Panc1 (cell line): ENCODE measurements at regions not wholly inside any gene's neighbourhood (a gene's known extent, or its start where the extent isn't known, plus 50 kb on each side); places are given as distances from the start of the nearest gene placed in this dataset.

ENCODE experiments used
- ATAC-seq: fragments of 200-7000 bp; cut with Tn5 transposase; 2 replicates; pipeline ENCODE4 v1.9.1; 2020; ENCODE audit warnings: mild to moderate bottlenecking, moderate library complexity
- BruUV-seq: library from RNA; stranded (reverse); fragments of 400-500 nt; replicated peaks from 2 replicates; lab custom pipeline; 2021; lab: Mats Ljungman, UMichigan
- CTCF ChIA-PET: fragments of 300-600 bp; sonication (Branson Sonifier 250); formaldehyde crosslinking; loops from one replicate; lab custom pipeline; 2022; ENCODE audit warnings: antibody characterized with exemption; lab: Charles Lee
- POLR2A ChIA-PET: fragments of 300-600 bp; sonication (Branson Sonifier 250); formaldehyde crosslinking; loops from one replicate; lab custom pipeline; 2022; ENCODE audit warnings: antibody characterized with exemption; lab: Charles Lee
- DNase-seq: peaks from one replicate; pipeline ENCODE4 v3.0.0-alpha.2; 2010; ENCODE audit warnings: low read depth, low spot score
- H3K27ac ChIP-seq: 2 replicates; pipeline ENCODE4 v1.5.1; 2011; ENCODE audit warnings: mild to moderate bottlenecking, low read length, inconsistent platforms
- H3K27me3 ChIP-seq: fragments of 200-500 bp; sonication (Bioruptor generic); 2 replicates; pipeline ENCODE4 v1.6.0; 2014; ENCODE audit warnings: low read length, inconsistent platforms; ENCODE audit not compliant: control insufficient read depth, insufficient read depth
- H3K36me3 ChIP-seq: fragments of 200-500 bp; sonication (Bioruptor generic); 2 replicates; pipeline ENCODE4 v1.5.1; 2014; ENCODE audit warnings: inconsistent platforms, mild to moderate bottlenecking, low read length, moderate library complexity; ENCODE audit not compliant: control insufficient read depth, insufficient read depth
- H3K4me1 ChIP-seq: 2 replicates; pipeline ENCODE4 v1.5.1; 2011; ENCODE audit warnings: inconsistent platforms, mild to moderate bottlenecking, low read length, moderate library complexity; ENCODE audit not compliant: control insufficient read depth, insufficient read depth
- H3K4me3 ChIP-seq, 2 experiments: 2 replicates each; pipeline ENCODE4 v1.5.1; 2011 to 2012; ENCODE audit warnings: low read depth in 2 of 2, low read length in 2 of 2, mild to moderate bottlenecking in 2 of 2, inconsistent platforms in 1 of 2, moderate library complexity in 1 of 2
- H3K9me3 ChIP-seq: fragments of 200-500 bp; sonication (Bioruptor generic); 2 replicates; pipeline ENCODE4 v1.5.1; 2014; ENCODE audit warnings: low read depth, mild to moderate bottlenecking, inconsistent platforms, low read length, moderate library complexity; ENCODE audit not compliant: control insufficient read depth, insufficient read depth
- POLR2AphosphoS5 ChIP-seq: IDR thresholded peaks from 2 replicates; pipeline ENCODE4 v1.6.1; 2012; ENCODE audit warnings: mild to moderate bottlenecking, low read depth, low read length, moderate library complexity
- SIN3A ChIP-seq: IDR thresholded peaks from 2 replicates; pipeline ENCODE4 v1.6.1; 2012; ENCODE audit warnings: low read depth, mild to moderate bottlenecking, low read length, moderate library complexity, borderline replicate concordance; ENCODE audit not compliant: insufficient read depth
- TCF7L2 ChIP-seq: IDR thresholded peaks from 2 replicates; pipeline ENCODE4 v1.6.1; 2011; ENCODE audit warnings: mild to moderate bottlenecking, low read depth, low read length, inconsistent platforms
- in situ Hi-C: cut with HindIII; loops from 2 replicates; pipeline ENCODE4 v1.10.0; 2016; ENCODE audit warnings: low sequenced_read_pairs, low pct_unique_long_range_greater_than_20kb
- intact Hi-C: fragments of 100-400 bp; cut with micrococcal nuclease; formaldehyde crosslinking; loops from one replicate; pipeline ENCODE4 v1.10.0; 2022; ENCODE audit not compliant: unreplicated experiment
- TF ChIP-seq, protein P1 (sequence below), 2 experiments: IDR thresholded peaks; 2 replicates each; pipeline ENCODE4 v1.6.1; 2011 to 2012; ENCODE audit warnings: low read depth in 2 of 2, control low read depth in 1 of 2, low read length in 1 of 2, mild to moderate bottlenecking in 1 of 2, moderate library complexity in 1 of 2; ENCODE audit not compliant: insufficient read depth in 1 of 2
- TF ChIP-seq, protein P2 (sequence below): fragments of 450-650 bp; IDR thresholded peaks from 2 replicates; pipeline ENCODE4 v1.5.1; 2017; ENCODE audit warnings: mild to moderate bottlenecking

GRCh38 chr6:141347906-141348492 lies 784.7 kb upstream of the GJE1 start:
- POLR2A ChIA-PET = no interaction called here
- no peak for ATAC-seq

DNA sequence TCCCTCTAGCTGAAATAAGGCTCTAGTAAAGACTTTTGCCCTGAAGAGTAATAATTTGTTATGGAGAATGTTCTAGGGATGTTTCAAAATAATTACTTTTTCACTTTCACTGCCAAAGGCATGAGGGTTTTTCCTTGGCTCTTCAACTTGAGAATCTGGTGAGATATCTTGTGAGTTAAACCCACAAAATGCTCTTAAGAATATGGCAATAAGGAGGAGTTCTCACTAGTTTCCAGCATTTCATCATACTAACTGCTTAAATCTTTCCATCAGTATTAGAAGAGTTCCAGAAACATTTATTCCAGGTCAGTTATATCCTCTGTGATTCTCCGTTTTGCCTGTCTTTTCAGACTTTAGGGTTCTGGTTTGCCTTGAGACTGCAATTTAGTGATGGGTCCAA lies 785.6 kb upstream of the GJE1 start:
- ChIA-PET POLR2A (no interaction called here), CTCF (no interaction called here)
- BruUV-seq = no TSS peak
- Histone ChIP-seq H3K27ac (no peak overlapping the region), H3K9me3 (no peaks in the 10 kb centered on the region), H3K4me1 (no peaks in the 10 kb centered on the region), H3K4me3 (no peak overlapping the region), H3K27me3 (no peaks in the 10 kb centered on the region), H3K36me3 (no peaks in the 10 kb centered on the region)
- no peak for DNase-seq
- intact Hi-C loops (no loop called here), in situ Hi-C loops (no loop called here)
- TF ChIP-seq POLR2AphosphoS5 (no peak), TCF7L2 (no peak), SIN3A (no peak)
- TF ChIP-seq, protein P1, sequence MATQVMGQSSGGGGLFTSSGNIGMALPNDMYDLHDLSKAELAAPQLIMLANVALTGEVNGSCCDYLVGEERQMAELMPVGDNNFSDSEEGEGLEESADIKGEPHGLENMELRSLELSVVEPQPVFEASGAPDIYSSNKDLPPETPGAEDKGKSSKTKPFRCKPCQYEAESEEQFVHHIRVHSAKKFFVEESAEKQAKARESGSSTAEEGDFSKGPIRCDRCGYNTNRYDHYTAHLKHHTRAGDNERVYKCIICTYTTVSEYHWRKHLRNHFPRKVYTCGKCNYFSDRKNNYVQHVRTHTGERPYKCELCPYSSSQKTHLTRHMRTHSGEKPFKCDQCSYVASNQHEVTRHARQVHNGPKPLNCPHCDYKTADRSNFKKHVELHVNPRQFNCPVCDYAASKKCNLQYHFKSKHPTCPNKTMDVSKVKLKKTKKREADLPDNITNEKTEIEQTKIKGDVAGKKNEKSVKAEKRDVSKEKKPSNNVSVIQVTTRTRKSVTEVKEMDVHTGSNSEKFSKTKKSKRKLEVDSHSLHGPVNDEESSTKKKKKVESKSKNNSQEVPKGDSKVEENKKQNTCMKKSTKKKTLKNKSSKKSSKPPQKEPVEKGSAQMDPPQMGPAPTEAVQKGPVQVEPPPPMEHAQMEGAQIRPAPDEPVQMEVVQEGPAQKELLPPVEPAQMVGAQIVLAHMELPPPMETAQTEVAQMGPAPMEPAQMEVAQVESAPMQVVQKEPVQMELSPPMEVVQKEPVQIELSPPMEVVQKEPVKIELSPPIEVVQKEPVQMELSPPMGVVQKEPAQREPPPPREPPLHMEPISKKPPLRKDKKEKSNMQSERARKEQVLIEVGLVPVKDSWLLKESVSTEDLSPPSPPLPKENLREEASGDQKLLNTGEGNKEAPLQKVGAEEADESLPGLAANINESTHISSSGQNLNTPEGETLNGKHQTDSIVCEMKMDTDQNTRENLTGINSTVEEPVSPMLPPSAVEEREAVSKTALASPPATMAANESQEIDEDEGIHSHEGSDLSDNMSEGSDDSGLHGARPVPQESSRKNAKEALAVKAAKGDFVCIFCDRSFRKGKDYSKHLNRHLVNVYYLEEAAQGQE (IDR thresholded peaks at IDR 0.05; ENCODE audit: insufficient read depth in 1 of 2, low read depth in 2 of 2, low read length in 1 of 2) = no peak
- TF ChIP-seq, protein P2, sequence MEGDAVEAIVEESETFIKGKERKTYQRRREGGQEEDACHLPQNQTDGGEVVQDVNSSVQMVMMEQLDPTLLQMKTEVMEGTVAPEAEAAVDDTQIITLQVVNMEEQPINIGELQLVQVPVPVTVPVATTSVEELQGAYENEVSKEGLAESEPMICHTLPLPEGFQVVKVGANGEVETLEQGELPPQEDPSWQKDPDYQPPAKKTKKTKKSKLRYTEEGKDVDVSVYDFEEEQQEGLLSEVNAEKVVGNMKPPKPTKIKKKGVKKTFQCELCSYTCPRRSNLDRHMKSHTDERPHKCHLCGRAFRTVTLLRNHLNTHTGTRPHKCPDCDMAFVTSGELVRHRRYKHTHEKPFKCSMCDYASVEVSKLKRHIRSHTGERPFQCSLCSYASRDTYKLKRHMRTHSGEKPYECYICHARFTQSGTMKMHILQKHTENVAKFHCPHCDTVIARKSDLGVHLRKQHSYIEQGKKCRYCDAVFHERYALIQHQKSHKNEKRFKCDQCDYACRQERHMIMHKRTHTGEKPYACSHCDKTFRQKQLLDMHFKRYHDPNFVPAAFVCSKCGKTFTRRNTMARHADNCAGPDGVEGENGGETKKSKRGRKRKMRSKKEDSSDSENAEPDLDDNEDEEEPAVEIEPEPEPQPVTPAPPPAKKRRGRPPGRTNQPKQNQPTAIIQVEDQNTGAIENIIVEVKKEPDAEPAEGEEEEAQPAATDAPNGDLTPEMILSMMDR = no peak
- ATAC-seq = no peak

More at GRCh38 chr6:141347906-141348492, 784.7 kb upstream of the GJE1 start:
- Histone ChIP-seq H3K36me3 (no peaks in the 10 kb centered on the region), H3K4me1 (no peaks in the 10 kb centered on the region), H3K27me3 (no peaks in the 10 kb centered on the region), H3K27ac (no peak overlapping the region), H3K4me3 (no peak overlapping the region), H3K9me3 (no peaks in the 10 kb centered on the region)
- intact Hi-C loops = no loop called here
- no peak for DNase-seq
- in situ Hi-C loops = no loop called here
- CTCF ChIA-PET = no interaction called here
- no TSS peak for BruUV-seq
- TF ChIP-seq SIN3A (no peak), TCF7L2 (no peak), POLR2AphosphoS5 (no peak)
- TF ChIP-seq, protein P1 (IDR thresholded peaks at IDR 0.05; ENCODE audit: insufficient read depth in 1 of 2, low read depth in 2 of 2, low read length in 1 of 2) = no peak
- TF ChIP-seq, protein P2 = no peak
